MCF 10A (cell line): ENCODE measurements at regions not wholly inside any gene's neighbourhood (a gene's known extent, or its start where the extent isn't known, plus 50 kb on each side); places are given as distances from the start of the nearest gene placed in this dataset.

Experiments used
- BruUV-seq: library from RNA; stranded (reverse); fragments of 400-500 nt; replicated peaks from 2 replicates; lab custom pipeline; 2021; lab: Mats Ljungman, UMichigan
- CTCF ChIA-PET: fragments of 300-600 bp; sonication (Branson Sonifier 250); formaldehyde crosslinking; extraction: SDS; loops from one replicate; lab custom pipeline; 2021; ENCODE audit warnings: antibody characterized with exemption, inconsistent platforms; lab: Yijun Ruan, JAX
- POLR2A ChIA-PET: fragments of 300-600, 350-650 bp; sonication (Branson Sonifier 250); formaldehyde crosslinking; extraction: SDS; loops from one replicate; lab custom pipeline; 2020; ENCODE audit warnings: antibody characterized with exemption, inconsistent platforms; lab: Yijun Ruan, JAX
- DNase-seq: peaks from one replicate; pipeline ENCODE4 v3.0.0-alpha.2; 2018; ENCODE audit not compliant: unreplicated experiment
- H3K27ac Mint-ChIP-seq: one replicate; pipeline ENCODE4 v1.8.0; 2022; ENCODE audit warnings: mild to moderate bottlenecking, low read depth, mixed read lengths; ENCODE audit not compliant: unreplicated experiment
- H3K27me3 Mint-ChIP-seq: one replicate; pipeline ENCODE4 v1.8.0; 2022; ENCODE audit warnings: mixed read lengths; ENCODE audit not compliant: insufficient read depth, unreplicated experiment
- H3K36me3 Mint-ChIP-seq: one replicate; pipeline ENCODE4 v1.8.0; 2022; ENCODE audit warnings: mild to moderate bottlenecking, moderate library complexity, mixed read lengths; ENCODE audit not compliant: insufficient read depth, unreplicated experiment
- H3K4me1 Mint-ChIP-seq: one replicate; pipeline ENCODE4 v1.8.0; 2022; ENCODE audit warnings: mixed read lengths; ENCODE audit not compliant: insufficient read depth, unreplicated experiment
- H3K4me3 Mint-ChIP-seq: one replicate; pipeline ENCODE4 v1.8.0; 2022; ENCODE audit warnings: mild to moderate bottlenecking, moderate library complexity, mixed read lengths; ENCODE audit not compliant: unreplicated experiment
- H3K9me3 Mint-ChIP-seq: one replicate; pipeline ENCODE4 v1.8.0; 2022; ENCODE audit warnings: mixed read lengths; ENCODE audit not compliant: unreplicated experiment
- intact Hi-C: fragments of 100-400 bp; cut with micrococcal nuclease; formaldehyde crosslinking; loops from 2 replicates; pipeline ENCODE4 v1.14.1; 2022
- TF ChIP-seq, protein P1 (sequence below): fragments of 200-600 bp; IDR thresholded peaks from one replicate; pipeline ENCODE4 v1.8.0; 2022; ENCODE audit warnings: antibody characterized with exemption, mild to moderate bottlenecking; ENCODE audit not compliant: unreplicated experiment

DNA sequence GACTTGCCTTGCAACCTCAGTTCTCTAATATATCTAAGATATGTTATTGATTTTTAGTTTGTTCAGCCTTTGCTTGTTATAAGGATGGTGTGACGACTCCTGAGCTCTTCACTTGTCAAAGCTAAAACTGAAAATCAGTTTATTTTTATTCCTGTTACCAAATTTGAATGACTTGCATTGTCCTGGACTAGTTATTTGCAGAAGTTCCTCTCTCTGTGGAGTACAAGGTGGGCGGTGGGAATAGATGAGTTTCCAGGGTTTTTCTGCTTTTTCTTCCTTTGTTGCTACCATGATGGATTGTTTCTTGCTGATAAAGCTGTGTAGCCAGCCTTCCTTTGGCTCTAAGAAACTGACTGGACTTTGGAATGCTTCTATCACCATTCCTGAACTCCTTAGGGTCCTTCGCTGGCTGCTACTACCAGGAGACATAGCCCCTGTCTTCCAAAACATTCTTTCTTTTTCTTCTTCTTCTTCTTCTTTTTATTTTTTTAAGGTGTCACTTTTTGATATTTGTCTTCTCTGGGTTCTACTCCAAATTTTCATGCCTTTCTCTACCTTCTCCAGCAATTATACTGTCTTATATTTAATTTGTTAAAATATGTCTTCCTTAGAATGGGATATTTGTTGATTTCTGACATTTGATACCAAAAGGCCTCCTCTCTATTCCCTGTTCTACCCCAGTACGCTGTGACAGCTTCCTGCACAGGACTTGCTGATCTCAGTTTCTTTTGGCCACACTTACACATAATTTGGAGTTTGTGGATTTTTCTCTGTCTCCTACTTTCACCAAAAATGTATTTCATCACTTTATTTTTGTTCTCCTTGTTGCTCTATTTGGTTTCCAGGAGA lies 145.1 kb upstream of the THRB start:
- DNase-seq, result no peak
- H3K27ac Mint-ChIP-seq, result peak overlapping the region; percentile 20
- peaks cover 4% of the 10 kb centered on the region for H3K36me3 Mint-ChIP-seq
- no peaks in the 10 kb centered on the region for H3K27me3 Mint-ChIP-seq
- no peak overlapping the region for H3K4me3 Mint-ChIP-seq
- BruUV-seq, result no TSS peak
- POLR2A ChIA-PET, result interaction anchor here (0.5 to 0.7 kb wide), 3 partner anchors 94 to 233 kb away, joined by 3 read pairs; no protein-coding TSS in a partner anchor
- H3K9me3 Mint-ChIP-seq, result peaks cover 4% of the 10 kb centered on the region
- TF ChIP-seq, protein P1, sequence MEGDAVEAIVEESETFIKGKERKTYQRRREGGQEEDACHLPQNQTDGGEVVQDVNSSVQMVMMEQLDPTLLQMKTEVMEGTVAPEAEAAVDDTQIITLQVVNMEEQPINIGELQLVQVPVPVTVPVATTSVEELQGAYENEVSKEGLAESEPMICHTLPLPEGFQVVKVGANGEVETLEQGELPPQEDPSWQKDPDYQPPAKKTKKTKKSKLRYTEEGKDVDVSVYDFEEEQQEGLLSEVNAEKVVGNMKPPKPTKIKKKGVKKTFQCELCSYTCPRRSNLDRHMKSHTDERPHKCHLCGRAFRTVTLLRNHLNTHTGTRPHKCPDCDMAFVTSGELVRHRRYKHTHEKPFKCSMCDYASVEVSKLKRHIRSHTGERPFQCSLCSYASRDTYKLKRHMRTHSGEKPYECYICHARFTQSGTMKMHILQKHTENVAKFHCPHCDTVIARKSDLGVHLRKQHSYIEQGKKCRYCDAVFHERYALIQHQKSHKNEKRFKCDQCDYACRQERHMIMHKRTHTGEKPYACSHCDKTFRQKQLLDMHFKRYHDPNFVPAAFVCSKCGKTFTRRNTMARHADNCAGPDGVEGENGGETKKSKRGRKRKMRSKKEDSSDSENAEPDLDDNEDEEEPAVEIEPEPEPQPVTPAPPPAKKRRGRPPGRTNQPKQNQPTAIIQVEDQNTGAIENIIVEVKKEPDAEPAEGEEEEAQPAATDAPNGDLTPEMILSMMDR, result no peak
- intact Hi-C loops, result loop anchor here (1.0 to 5.0 kb wide), 8 partner anchors 43 to 640 kb away; partner anchors contain the start of gene THRB
- CTCF ChIA-PET, result interaction anchor here (0.6 to 4.9 kb wide), 19 partner anchors 9 to 643 kb away, joined by 3 to 25 read pairs (median 3); no protein-coding TSS in a partner anchor
- H3K4me1 Mint-ChIP-seq, result peaks cover 7% of the 10 kb centered on the region

DNA sequence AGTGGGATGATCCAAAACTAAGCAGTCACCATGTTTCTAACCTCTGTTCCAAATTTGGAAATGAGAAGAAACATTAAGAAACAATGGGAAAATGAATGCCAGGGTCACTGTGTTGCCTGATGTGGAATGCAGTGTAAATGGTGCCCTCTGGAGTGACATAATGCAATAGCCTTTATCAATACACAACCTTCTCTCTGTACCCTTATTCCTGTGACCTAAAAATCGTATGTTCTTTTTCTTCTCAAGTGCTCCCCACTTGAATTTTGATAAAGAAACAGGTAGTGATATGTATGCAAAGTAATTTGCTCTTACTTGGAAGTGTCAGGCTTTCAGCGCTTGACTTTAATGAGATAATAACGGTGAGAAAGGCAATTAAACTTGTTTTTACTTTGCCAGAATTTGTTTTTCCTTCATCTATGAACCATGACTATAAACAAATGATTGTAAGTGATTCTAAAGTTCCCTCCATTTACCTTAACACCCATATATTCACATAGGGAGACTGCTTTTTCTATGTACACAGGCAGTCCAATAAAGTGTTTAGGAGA lies 145.8 kb upstream of the THRB start:
- ChIA-PET CTCF (interaction anchor here (0.7 to 6.4 kb wide), 11 partner anchors 36 to 944 kb away, joined by 3 to 30 read pairs (median 3); no protein-coding TSS in a partner anchor), POLR2A (interaction anchor here (0.7 kb wide), 1 partner anchor 151 kb away, joined by 3 read pairs; no protein-coding TSS in a partner anchor)
- BruUV-seq, result no TSS peak
- H3K4me3 Mint-ChIP-seq, result no peak overlapping the region
- intact Hi-C loops, result loop anchor here (1.0 to 5.0 kb wide), 8 partner anchors 42 to 641 kb away; partner anchors contain the start of gene THRB
- H3K27ac Mint-ChIP-seq, result peak overlapping the region; percentile 20
- no peaks in the 10 kb centered on the region for H3K27me3 Mint-ChIP-seq
- H3K36me3 Mint-ChIP-seq, result peaks cover 4% of the 10 kb centered on the region
- peak; percentile 60 for DNase-seq
- no peaks in the 10 kb centered on the region for H3K9me3 Mint-ChIP-seq
- TF ChIP-seq, protein P1, result peak; percentile 71
- H3K4me1 Mint-ChIP-seq, result peaks cover 7% of the 10 kb centered on the region

- Mint-ChIP-seq H3K9me3 (no peaks in the 10 kb centered on the region), H3K27ac (peak overlapping the region; percentile 40), H3K27me3 (no peaks in the 10 kb centered on the region), H3K4me3 (no peak overlapping the region), H3K36me3 (peaks cover 4% of the 10 kb centered on the region), H3K4me1 (peaks cover 7% of the 10 kb centered on the region)
- TF ChIP-seq, protein P1, result no peak
- CTCF ChIA-PET, result interaction anchor here (0.9 to 6.4 kb wide), 10 partner anchors 13 to 645 kb away, joined by 3 to 30 read pairs (median 4); no protein-coding TSS in a partner anchor
- intact Hi-C loops, result loop anchor here (2.0 to 5.0 kb wide), 5 partner anchors 41 to 455 kb away; partner anchors contain the start of gene THRB
- POLR2A ChIA-PET, result no interaction called here
- no TSS peak for BruUV-seq
- DNase-seq, result no peak
Observed at GRCh38 chr3:24641628-24642027, 147.0 kb upstream of the THRB start.

- no TSS peak for BruUV-seq
- CTCF ChIA-PET, result interaction anchor here (0.6 to 6.4 kb wide), 5 partner anchors 216 to 646 kb away, joined by 3 to 30 read pairs (median 3); no protein-coding TSS in a partner anchor
- intact Hi-C loops, result no loop called here
Observed at GRCh38 chr3:24645047-24645446, 150.4 kb upstream of the THRB start.

More at GRCh38 chr3:24645047-24645446, 150.4 kb upstream of the THRB start:
- DNase-seq, result no peak
- TF ChIP-seq, protein P1, result no peak
- POLR2A ChIA-PET, result no interaction called here
- H3K4me1 Mint-ChIP-seq, result peaks cover 4% of the 10 kb centered on the region
- peaks cover 4% of the 10 kb centered on the region for H3K36me3 Mint-ChIP-seq
- no peak overlapping the region for H3K27ac Mint-ChIP-seq
- H3K4me3 Mint-ChIP-seq, result no peak overlapping the region
- H3K27me3 Mint-ChIP-seq, result no peaks in the 10 kb centered on the region
- no peaks in the 10 kb centered on the region for H3K9me3 Mint-ChIP-seq
